ENCODE measurements at regions not wholly inside any gene's neighbourhood (a gene's known extent, or its start where the extent isn't known, plus 50 kb on each side); places are given as distances from the start of the nearest gene placed in this dataset.

DNA sequence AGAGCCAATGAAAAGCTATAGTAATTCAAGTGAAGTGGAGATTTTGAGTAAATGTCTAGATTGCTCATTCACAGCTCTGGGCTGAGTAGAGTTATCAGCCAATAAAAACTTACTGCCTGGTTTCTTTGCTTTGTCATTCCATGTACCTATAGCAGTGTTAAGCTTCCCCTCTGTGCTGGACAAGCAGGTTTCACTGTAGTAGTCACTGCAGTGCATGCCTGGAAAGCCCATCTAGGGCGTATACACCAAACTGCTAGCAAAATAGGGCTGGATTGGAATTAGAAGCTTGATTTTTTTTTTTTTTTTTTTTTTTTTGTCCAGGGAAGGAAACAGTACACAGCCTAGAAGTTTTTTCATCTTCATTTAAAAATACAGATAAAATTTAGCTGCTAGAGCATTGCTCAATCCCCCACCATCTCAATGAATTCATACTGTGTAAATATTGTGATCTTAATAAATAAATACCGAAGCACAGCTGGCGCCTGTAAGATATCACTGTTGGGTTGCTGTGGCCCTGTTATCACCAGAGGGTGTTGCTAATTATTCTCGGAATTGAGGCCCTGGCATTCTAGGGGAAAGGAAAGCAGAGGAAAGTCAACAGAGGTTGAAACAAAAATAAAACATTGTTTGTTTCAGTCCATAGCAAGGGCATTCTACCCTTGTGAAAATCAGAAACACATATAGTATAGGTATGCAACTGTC lies 968.5 kb upstream of the GJE1 start:
- H3K36me3 ChIP-seq (ENCODE audit: low read depth, missing control alignments): no peaks in the 10 kb centered on the region
- no peak for TF ChIP-seq POLR2A (IDR thresholded peaks at IDR 0.05)
- TF ChIP-seq, protein P1, sequence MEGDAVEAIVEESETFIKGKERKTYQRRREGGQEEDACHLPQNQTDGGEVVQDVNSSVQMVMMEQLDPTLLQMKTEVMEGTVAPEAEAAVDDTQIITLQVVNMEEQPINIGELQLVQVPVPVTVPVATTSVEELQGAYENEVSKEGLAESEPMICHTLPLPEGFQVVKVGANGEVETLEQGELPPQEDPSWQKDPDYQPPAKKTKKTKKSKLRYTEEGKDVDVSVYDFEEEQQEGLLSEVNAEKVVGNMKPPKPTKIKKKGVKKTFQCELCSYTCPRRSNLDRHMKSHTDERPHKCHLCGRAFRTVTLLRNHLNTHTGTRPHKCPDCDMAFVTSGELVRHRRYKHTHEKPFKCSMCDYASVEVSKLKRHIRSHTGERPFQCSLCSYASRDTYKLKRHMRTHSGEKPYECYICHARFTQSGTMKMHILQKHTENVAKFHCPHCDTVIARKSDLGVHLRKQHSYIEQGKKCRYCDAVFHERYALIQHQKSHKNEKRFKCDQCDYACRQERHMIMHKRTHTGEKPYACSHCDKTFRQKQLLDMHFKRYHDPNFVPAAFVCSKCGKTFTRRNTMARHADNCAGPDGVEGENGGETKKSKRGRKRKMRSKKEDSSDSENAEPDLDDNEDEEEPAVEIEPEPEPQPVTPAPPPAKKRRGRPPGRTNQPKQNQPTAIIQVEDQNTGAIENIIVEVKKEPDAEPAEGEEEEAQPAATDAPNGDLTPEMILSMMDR (IDR thresholded peaks at IDR 0.05): no peak
- WGBS, 2 donors: 56 to 82% methylated on average over 4 of the region's 4 CpGs
- H3K9me3 ChIP-seq: no peaks in the 10 kb centered on the region
- intact Hi-C loops (cut with DNase I; ENCODE audit: low total_unique reads): no loop called here
- H3K27ac ChIP-seq: no peak overlapping the region
- H3K27me3 ChIP-seq: no peaks in the 10 kb centered on the region
- DNase-seq: no peak
- no peak overlapping the region for H3K4me3 ChIP-seq
- H3K4me1 ChIP-seq: no peaks in the 10 kb centered on the region

- H3K27me3 ChIP-seq: no peaks in the 10 kb centered on the region
- DNase-seq: no peak
- intact Hi-C loops (cut with DNase I; ENCODE audit: low total_unique reads): no loop called here
- H3K4me1 ChIP-seq: no peaks in the 10 kb centered on the region
- TF ChIP-seq, protein P1 (IDR thresholded peaks at IDR 0.05): no peak
- TF ChIP-seq POLR2A (IDR thresholded peaks at IDR 0.05): no peak
- no peak overlapping the region for H3K4me3 ChIP-seq
- no peaks in the 10 kb centered on the region for H3K9me3 ChIP-seq
- H3K27ac ChIP-seq: no peak overlapping the region
- no peaks in the 10 kb centered on the region for H3K36me3 ChIP-seq (ENCODE audit: low read depth, missing control alignments)
Measured at GRCh38 chr6:141163107-141163506, 969.6 kb upstream of the GJE1 start.

DNA sequence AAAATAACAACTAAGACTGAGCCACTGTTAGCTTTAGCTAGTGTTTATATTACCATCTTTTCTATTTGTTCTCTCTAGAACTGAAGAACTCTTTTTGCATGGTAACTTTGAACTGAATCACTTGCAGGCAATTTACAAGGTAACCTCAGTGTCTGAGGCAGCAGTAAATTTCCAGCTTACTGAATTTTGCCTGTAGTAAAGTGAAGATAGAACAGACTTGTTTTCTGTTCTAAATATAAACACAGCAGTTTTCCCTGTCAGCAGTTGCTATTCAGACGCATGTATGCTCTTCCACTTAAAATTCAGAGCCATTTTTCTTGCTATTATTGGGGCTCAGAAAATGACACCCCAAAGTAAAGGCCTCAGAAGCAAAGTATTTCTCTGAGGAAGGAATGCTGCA lies 974.0 kb upstream of the GJE1 start:
- no peak for DNase-seq
- Histone ChIP-seq H3K27me3 (no peaks in the 10 kb centered on the region), H3K27ac (no peak overlapping the region), H3K4me3 (no peak overlapping the region), H3K9me3 (no peaks in the 10 kb centered on the region), H3K36me3 (ENCODE audit: low read depth, missing control alignments) (no peaks in the 10 kb centered on the region), H3K4me1 (no peaks in the 10 kb centered on the region)
- intact Hi-C loops (cut with DNase I; ENCODE audit: low total_unique reads): no loop called here
- WGBS, 2 donors: 44 to 59% methylated on average over 1 of the region's 1 CpG
- TF ChIP-seq POLR2A (IDR thresholded peaks at IDR 0.05): no peak
- TF ChIP-seq, protein P1 (IDR thresholded peaks at IDR 0.05): no peak

GRCh38 chr6:141153563-141153962 lies 979.2 kb upstream of the GJE1 start:
- no peaks in the 10 kb centered on the region for H3K4me1 ChIP-seq
- intact Hi-C loops (cut with DNase I; ENCODE audit: low total_unique reads): no loop called here
- H3K36me3 ChIP-seq (ENCODE audit: low read depth, missing control alignments): no peaks in the 10 kb centered on the region
- TF ChIP-seq, protein P1 (IDR thresholded peaks at IDR 0.05): no peak
- TF ChIP-seq POLR2A (IDR thresholded peaks at IDR 0.05): no peak
- no peak overlapping the region for H3K4me3 ChIP-seq
- WGBS, 2 donors: 69 to 83% methylated on average over 2 of the region's 2 CpGs
- no peaks in the 10 kb centered on the region for H3K27me3 ChIP-seq
- H3K9me3 ChIP-seq: no peaks in the 10 kb centered on the region
- no peak overlapping the region for H3K27ac ChIP-seq
- no peak for DNase-seq

- H3K27me3 ChIP-seq: no peaks in the 10 kb centered on the region
- DNase-seq: no peak
- no peaks in the 10 kb centered on the region for H3K4me1 ChIP-seq
- no peaks in the 10 kb centered on the region for H3K36me3 ChIP-seq (ENCODE audit: low read depth, missing control alignments)
- no peak overlapping the region for H3K27ac ChIP-seq
- intact Hi-C loops (cut with DNase I; ENCODE audit: low total_unique reads): no loop called here
- 28 to 33% methylated on average over 1 of the region's 1 CpG for WGBS, 2 donors
- TF ChIP-seq, protein P1 (IDR thresholded peaks at IDR 0.05): no peak
- TF ChIP-seq POLR2A (IDR thresholded peaks at IDR 0.05): no peak
- H3K9me3 ChIP-seq: no peaks in the 10 kb centered on the region
- no peak overlapping the region for H3K4me3 ChIP-seq
Measured at GRCh38 chr6:141152951-141153350, 979.8 kb upstream of the GJE1 start.
